ENCODE measurements at regions not wholly inside any gene's neighbourhood (a gene's known extent, or its start where the extent isn't known, plus 50 kb on each side); places are given as distances from the start of the nearest gene placed in this dataset.
"Not testable (repeated sequence)": the region's sequence is repeated elsewhere in the genome, so short reads cannot be mapped to it uniquely, and the experiment has no call there.

DNA sequence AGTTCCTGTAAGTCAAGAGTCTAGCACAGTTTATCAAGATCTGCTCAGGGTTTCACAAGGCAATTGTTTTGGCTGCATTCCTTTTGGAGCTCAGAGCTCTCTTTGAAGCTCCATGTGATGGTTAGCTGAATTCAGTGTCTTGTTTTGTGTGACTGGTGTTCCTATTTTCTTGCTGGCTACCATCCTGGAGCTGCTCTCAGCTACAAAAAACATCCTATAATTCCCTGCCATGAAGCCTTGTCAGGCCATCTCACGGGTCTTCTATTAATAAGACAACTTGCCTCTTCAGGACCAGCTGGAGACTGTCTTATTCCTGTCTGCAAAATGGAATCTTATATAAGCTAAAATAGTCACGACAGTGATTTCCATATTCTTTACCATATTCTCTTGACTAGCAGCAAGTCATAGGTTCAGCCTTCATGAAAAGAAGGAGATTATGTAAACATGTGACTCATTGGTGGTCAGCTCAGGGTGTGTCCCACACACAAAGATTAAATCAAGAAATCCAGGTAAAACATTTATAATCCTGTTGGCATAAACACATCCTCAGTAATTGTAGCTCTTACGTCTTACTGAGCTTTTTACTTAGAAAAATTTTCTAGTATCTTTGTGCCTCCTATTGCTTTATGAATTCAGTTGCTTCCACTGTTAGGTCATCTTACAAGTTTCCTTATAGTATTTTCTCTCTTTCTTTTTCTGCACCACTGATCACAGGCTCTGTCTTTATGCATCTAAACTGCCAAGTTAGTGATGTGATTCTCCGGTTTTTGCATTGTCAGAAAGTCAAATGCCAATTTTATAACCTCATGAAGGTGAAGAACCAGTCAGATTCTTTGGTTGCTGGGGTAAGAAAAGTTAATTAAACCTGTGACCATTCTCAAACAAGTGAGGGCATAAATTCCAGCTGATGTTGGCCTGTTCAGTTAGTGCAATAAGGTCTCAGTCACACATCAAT, 378.5 kb upstream of the MGAT4C start:
- no peak for FAIRE-seq

DNA sequence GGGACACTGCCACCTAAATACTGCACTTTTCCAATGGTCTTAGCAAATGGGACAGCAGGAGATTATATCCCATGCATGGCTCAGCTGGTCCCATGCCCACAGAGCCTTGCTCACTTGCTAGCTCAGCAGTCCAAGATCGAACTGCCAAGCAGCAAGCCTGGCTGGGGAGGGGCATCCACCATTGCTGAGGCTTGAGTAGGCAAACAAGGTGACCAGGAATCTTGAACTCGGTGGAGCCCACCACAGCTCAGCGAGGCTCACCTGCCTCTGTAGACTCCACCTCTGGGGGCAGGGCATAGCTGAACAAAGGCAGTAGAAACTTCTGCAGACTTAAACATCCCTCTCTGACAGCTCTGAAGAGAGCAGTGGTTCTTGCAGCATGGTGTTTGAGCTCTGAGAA, 370.8 kb upstream of the MGAT4C start:
- FAIRE-seq, result no peak

DNA sequence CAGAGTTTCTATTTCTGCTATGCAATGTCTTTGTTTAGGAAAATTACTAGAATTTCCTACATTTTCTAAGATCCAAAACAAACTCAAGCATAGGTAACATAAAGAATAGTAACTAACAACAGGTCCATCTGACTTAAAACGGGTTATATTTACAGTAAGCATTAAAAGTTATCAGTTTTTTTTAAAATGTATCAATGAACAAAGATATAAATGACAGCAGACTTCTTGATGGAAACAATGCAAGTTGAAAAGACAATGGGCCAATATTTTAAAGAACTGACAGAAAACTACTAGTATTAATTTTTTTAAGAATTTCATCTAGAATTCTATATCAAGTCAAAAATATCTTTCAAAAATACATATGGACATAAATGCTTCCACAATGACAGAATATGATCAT, 367.1 kb upstream of the MGAT4C start:
- no peak for FAIRE-seq

DNA sequence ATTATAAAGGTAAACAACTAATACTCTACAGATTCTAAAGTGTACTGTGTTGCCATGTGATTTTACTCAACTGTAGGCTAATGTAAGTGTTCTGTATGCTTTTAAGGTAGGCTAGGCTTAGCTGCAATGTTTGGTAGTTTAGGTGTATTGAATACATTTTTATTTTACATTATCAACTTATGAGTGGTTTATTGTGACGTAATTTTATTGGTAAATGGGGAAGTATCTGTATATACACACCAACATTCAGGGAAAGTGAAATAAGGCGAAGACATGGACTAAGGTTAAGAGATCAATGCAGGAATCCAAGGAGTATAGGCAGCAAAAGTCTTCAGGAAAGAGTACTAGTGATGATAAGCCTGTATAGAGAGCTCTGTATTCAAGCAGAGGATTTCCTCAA, 365.8 kb upstream of the MGAT4C start:
- FAIRE-seq, result no peak

DNA sequence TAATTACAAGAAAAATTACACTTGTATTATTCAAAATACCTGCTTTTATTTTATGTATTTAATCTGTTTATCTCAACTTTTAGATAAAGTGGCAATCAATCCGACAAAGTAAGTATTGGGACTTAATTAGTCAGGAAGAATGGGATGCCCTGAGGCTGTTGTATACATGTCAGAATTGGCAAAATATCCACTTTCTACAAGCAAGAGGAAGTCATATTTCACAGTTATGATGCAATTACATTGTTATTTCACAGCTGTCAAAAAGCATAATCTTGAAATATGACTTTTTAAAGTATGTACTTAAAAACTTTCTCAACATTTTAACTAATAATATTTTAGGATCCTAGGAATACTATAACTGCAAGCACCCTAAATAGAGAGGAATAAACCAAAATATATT, 357.1 kb upstream of the MGAT4C start:
- no peak for FAIRE-seq

DNA sequence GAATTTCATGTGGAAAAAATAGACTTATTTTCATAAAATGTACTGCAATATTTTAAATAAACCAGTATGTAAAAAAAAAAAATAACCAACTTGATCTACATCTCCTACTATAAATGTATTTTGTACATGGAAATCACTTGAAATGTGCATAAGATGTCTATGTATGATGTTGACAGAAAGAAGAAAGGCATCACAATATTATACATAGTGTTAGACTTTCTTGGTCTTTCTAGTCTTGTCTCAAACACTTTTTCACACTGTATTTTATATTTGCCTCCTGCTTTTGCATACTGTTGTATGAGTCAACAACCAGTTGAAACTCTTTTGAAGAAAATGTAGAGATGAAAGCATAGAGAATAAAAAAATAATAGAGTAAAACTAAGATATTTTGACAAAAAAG, 352.4 kb upstream of the MGAT4C start:
- FAIRE-seq, result no peak

DNA sequence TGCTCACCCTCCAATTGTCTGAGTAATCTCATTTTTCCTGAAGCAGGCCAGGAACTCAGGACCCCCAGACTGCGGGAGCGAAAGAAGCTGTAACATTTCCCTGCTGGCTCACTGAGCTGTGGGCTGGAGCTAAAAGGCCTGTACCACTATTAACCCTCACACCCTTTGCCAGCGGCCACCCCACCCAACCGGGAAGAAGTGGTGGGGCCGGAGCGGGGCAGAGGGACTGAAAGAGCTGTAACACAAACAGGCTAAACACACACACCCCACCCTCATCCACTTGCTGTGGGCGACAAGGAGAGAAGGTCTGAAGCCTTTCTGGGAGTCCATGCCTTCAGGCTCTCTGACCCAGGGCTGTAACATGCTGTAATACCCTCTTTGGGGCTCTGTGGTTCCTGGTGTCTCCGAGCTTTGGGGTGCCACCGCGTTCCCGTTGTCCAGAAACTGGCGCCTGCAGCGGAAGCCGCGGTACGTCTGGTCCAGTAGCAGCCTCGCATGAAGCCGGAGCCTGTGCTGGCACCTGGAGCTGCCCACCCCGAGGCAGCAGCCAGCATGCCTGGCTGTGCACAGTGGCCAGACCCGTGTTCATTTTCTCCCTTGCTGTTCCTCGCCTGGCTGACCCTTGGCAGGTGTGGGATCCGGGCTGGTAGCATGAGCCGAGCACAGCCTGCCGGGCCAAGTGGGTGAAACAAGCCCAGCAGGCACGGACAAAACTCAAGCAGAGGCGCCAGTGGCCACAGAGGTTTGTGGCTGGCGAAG, 345.5 kb upstream of the MGAT4C start:
- FAIRE-seq, result no peak

DNA sequence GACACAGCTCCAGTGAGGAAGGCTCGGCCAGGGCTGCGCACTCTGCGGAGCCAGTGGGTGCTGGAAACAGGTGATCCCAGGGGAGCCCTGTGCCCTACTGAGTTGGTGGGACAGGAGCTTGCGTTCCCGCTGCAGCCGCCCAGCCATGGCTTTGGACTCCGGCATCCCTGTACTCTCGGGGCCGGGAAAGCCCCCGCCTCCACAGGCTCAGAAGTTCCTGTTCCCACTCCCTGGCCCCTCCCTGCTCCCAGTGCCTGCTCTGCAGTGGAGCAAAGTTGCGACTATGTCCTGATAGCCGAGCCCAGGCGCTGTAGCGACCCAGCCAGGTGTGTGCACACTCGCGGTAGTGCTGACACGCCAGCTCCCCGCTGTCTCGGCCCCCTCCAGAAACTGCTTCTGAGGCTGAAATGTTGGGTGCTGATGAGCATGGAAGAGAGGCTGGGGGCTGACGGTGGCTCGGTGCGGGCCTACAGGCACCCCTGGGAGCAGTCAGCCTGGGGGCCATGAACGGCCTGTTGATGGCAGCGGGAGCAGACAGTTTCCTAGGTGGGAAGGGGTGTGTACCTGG, 344.6 kb upstream of the MGAT4C start:
- FAIRE-seq, result no peak

DNA sequence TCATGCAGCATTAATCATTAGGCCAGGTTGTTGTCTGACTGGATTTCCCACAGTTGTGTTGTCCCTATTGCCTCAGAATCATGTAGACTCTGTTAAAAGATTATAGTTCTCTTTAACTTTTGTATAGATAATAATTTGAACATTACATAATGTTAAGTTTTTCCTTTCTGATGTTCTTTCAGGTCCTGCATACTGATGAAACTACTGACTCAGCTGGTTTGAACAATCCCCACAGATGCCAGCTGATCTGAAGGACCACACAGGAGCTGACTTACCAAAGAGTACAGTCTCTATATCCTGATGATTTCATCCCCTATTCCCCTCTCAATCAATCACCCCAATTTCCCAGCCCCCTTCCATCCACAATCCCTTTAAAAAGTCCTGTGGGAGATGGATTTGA, 341.2 kb upstream of the MGAT4C start:
- no peak for FAIRE-seq

DNA sequence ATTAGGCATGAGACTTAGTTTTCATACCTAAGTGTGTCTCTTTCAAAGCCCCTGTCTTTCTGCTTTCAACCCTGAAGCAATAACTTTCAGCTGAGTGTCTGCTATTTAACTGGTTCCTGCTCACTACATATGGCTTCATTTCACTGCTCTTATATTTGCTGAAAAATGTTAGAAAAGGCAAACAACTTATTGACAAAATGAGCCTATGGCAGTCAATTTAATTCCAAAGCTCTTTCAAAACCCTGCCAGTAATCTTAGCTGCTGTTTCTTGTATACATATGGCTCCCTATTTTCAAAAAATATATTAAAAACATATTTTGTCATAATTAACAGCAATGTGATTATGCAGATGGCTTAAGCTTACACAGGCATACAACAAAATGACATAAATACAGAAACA, 334.1 kb upstream of the MGAT4C start:
- FAIRE-seq, result no peak

DNA sequence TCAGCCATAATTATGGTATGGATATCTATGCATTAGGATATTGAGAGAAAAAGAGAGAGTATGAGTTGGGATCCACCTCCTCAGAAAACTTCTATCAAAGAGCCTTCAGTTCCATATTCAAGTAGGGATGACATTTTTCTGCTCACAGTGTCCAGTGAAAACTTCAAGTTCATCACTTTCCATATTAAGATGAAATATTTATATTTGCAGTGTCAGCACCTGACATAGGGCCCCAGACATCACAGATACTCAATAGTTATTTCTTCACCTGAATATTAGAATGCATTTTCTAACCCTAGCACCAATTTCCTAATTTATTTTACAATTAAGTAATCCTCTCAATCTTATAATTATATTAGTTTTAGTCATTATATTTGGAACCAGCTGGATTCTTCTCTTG, 318.0 kb upstream of the MGAT4C start:
- FAIRE-seq, result no peak

DNA sequence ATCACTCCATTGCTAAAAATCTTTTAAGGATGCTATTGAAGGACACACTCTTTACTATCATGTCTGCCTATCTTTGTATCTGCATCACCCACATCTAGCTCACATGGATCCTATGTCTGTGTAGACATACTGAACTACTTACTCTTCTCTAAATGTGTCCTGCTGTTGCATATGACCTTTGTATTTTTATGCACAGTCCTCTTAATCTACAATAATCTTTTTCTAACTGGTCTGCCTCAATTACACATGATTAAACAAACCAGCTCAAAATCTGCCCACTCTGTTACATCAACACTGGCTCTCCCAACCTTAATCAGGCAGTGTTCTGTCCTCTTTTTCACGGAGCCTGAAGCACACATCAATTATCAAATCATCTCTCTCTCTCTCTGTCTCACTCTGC, 316.3 kb upstream of the MGAT4C start:
- no peak for FAIRE-seq

DNA sequence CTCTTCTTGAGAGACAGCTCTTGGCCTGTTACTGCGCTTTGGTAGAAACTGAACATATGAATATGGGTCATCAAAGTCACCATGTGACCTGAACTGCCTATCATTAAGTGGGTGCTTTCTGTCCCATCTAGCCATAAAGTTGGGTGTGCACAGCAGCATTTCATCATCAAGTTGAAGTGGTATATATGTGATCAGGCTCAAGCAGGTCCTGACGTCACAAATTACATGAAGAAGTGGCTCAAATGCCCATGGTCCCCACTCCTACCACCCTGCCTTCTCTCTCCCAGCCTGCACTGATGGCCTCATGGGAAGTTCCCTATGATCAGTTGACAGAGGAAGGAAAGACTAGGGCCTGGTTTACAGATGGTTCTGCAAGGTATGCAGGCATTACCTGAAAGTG, 308.8 kb upstream of the MGAT4C start:
- FAIRE-seq, result no peak

DNA sequence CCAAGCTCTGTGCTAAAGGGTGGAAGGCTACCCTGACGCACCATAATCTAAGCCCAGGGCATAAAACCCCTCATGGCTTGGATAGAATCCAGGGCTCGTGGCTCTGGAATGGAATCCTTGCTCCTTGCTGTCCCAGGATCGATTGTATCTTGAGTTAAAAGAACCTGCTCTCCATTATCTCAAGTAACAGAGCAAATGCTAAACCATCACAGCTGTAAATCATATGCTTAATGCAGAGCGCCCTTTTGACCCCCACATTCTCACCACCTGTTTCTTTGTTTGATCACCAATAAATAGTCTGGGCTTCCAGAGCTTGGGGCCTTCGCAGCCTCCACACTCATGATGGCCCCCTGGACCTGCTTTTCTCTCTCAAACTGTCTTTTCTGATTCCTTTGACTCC, 299.3 kb upstream of the MGAT4C start:
- not testable (repeated sequence) for FAIRE-seq

DNA sequence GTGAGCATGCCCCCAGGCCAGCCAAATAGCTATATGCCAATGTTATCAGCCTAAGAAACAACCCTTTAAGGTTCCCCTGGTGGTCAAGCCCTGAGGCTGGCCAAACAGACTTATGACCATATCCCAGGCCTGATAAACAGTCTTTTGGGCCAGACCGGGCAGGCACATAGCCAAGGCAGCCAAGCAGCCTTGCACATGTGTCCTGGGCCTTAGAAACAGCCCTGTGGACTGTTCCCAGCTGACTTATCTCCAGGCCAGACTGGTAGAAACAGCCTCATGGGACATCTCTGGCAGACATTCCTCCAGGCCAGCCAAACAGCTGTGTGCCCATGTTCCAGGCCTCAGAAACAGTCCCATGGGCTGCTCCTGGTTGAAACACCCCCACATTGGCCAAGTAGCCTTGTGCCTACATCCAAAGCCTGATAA, 295.0 kb upstream of the MGAT4C start:
- FAIRE-seq, result no peak

DNA sequence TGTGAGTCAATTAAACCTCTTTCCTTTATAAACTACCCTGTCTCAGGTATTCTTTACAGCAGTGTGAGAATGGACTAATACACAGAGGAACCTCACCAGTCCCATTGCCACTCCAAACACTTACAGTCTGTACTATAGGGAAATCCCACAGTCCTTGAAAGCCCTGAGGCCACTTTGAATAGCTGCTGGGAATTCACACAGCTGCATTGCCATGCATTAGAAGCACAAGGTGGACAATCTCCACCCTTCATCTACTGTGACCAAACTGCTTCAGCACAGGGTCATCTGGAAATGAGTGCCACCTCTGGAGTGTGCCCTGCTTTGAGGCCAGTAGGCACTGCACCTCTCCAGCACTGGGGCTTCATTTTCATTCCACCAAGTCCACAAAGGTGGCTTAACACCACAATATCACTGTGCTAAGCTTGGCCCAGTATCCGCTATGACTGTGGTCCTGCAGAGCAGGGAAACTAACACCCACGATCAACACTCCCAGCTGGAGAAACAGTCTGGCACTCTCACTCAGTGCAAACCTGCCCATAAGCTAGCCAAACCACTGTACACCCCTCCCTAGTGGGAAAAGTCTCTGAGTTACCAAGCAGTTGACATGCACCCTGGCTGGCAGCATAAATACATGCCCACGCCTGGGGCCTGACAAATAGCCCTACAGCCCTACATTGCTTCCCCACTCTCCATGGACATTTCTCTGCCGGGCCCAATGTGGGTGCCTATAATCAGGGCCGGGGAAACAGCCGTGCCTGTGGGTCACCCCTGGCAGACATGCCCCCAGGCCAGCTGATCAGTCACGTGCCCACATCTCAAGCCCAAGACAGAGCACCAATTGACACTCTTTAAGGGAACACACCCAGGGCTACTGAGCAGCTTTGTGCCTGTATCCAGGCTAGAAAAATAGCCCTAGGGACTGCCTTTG, 294.3 kb upstream of the MGAT4C start:
- no peak for FAIRE-seq

DNA sequence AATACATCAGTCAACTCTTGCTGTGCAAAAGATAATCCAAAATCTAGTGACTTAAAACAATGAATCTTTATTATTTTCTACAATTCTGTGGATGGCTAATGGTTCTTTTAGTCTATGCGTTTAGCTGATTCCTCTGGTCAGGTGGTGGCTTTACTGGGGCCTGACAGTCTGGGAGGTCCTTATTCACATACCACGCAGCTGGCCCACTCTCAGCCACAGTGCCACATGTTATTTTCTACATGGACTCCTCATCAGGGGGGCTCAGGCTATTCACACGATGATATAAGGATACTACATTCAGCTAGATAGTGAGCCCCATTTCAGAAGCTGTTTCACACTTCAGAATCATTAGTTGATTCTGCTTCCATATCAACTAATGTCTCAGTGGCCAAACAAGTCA, 287.5 kb upstream of the MGAT4C start:
- FAIRE-seq, result no peak

DNA sequence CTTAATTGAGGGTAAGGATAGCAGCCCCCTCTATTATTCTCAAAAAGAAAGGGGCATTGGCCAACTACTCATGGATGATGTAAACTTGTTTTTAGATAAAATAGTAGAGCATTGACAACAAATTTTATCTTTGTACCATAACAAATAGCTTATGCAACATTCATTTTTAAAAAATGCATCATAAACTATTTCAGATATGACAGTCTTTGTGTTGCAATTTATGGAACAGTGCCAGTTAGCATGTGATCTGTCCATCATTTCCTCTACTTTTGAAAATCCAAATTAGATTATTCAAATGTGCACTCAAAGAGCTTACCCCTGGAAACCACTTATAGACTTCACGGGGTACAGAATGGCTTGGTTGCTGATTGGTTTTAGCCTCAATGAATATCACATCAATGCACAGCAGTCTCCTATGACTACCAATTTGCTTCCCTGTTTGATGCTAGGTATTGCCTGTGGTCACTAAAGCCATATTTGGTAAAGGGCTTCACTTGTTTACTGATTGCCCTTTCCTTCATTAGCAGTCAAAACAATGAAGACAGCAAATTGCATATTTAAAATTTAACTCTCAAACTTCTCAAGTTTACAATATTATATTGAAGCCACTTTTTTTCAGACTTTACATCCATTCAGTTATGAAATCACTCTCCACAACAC, 274.9 kb upstream of the MGAT4C start:
- FAIRE-seq, result no peak

DNA sequence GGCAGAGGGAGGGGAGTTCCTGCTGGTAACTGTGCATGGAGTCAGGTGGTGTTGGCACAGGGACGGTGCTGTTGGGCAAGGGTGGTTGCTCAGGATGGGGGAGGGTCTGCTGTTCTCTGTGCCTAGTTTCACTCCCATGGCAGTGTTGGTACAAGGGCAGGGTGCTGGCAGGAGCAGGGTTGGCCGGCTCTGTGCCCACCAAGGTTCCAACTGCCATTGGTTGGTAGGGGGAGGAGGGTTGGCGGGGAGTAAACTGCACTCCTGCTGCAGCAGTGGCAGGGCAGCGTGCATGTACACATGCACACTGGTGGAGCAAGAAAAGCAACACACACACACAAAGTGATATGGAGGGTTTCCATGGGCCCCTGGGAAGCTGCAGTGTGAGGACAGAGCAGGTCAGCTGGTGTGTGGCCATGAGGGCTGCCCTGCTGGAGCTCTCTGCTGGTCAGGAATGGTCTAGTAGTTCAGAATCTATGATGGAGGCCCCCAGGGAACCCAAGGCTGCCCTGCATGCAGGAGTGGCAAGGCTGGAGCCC, 269.9 kb upstream of the MGAT4C start:
- FAIRE-seq, result no peak

DNA sequence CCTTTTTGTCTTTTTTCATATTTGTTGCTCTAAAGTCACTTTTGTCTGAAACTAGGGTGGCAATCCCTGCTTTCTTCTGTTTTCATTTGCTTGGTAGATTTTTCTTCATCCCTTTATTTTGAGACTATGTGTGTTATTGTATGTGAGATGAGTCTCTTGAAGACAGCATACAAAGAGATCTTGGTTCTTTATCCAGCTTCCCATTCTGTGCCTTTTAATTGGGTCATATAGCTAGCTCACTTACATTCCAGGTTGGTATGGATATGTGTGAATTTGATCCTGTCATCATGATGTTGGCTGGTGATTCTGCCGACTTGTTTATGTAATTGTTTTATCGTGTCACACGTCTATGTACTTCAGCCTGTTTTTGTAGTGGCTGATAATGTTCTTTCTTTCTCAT, 267.7 kb upstream of the MGAT4C start:
- FAIRE-seq, result no peak

DNA sequence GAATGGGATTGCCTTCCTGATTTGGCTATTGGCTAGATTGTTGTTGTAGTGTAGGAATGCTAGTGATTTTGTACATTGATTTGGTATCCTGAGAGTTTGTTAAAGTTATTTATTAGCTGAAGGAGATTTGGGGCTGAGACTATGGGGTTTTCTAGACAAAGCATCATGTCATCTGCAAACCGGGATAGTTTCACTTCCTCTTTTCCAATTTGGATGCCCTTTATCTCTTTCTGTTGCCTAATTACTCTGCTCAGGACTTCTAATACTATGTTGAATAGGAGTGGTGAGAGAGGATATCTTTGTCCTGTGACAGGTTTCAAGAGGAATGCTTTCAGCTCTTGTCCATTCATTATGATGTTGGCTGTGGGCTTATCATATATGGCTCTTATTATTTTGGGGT, 265.7 kb upstream of the MGAT4C start:
- no peak for FAIRE-seq

DNA sequence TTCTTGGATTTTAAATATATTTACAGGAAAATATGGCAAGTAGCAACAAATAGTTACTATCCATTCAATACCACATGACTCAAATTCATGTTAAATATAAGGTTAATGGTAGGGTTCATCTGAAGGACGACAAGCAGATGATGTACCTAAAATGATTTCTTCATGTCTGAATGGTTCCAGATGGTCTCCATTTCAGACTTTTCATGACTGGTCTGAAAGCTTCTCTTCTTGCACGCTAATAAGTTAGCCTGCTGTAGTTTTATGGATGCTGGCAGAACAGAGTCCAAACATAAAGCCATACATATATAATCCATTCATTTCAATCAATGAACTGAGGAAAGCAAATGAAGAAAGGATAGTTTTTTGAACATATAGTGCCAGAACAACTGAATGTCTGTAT, 257.0 kb upstream of the MGAT4C start:
- no peak for FAIRE-seq

All from islet of Langerhans (tissue), 1 donor.